ENCODE measurements at regions not wholly inside any gene's neighbourhood (a gene's known extent, or its start where the extent isn't known, plus 50 kb on each side); places are given as distances from the start of the nearest gene placed in this dataset.

GRCh38 chr7:128145191-128145590 lies 95.9 kb upstream of the LEP start:
- Histone ChIP-seq H3K9me3 (ENCODE audit: control insufficient read depth, insufficient read depth, low read length) (peaks cover 9% of the 10 kb centered on the region; the same call in 1 of the 2 replicates), H3K9ac (ENCODE audit: low read depth, low read length) (no peak overlapping the region), H3K4me1 (ENCODE audit: insufficient read depth, low read length) (no peaks in the 10 kb centered on the region; the same call in none of the 2 replicates), H3K36me3 (ENCODE audit: insufficient read depth, low read length) (no peaks in the 10 kb centered on the region)

GRCh38 chr7:128146052-128146451 lies 95.0 kb upstream of the LEP start:
- no peaks in the 10 kb centered on the region for H3K36me3 ChIP-seq (ENCODE audit: insufficient read depth, low read length)
- no peak overlapping the region for H3K9ac ChIP-seq (ENCODE audit: low read depth, low read length)
- peaks cover 9% of the 10 kb centered on the region; the same call in 1 of the 2 replicates for H3K9me3 ChIP-seq (ENCODE audit: control insufficient read depth, insufficient read depth, low read length)
- no peaks in the 10 kb centered on the region; the same call in none of the 2 replicates for H3K4me1 ChIP-seq (ENCODE audit: insufficient read depth, low read length)

- H3K9me3 ChIP-seq (ENCODE audit: control insufficient read depth, insufficient read depth, low read length), result no peaks in the 10 kb centered on the region
- no peaks in the 10 kb centered on the region; the same call in none of the 2 replicates for H3K4me1 ChIP-seq (ENCODE audit: insufficient read depth, low read length)
- H3K36me3 ChIP-seq (ENCODE audit: insufficient read depth, low read length), result no peaks in the 10 kb centered on the region
- H3K9ac ChIP-seq (ENCODE audit: low read depth, low read length), result no peak overlapping the region
These were observed 92.4 kb upstream of the LEP start for GRCh38 chr7:128148676-128149075.

- no peaks in the 10 kb centered on the region for H3K9me3 ChIP-seq (ENCODE audit: control insufficient read depth, insufficient read depth, low read length)
- no peak overlapping the region for H3K9ac ChIP-seq (ENCODE audit: low read depth, low read length)
- no peaks in the 10 kb centered on the region for H3K36me3 ChIP-seq (ENCODE audit: insufficient read depth, low read length)
- peaks cover 17% of the 10 kb centered on the region for H3K4me1 ChIP-seq (ENCODE audit: insufficient read depth, low read length)
These were observed 90.7 kb upstream of the LEP start for GRCh38 chr7:128150223-128150865.

- Histone ChIP-seq H3K36me3 (ENCODE audit: insufficient read depth, low read length) (no peaks in the 10 kb centered on the region), H3K4me1 (ENCODE audit: insufficient read depth, low read length) (peaks cover 21% of the 10 kb centered on the region), H3K9me3 (ENCODE audit: control insufficient read depth, insufficient read depth, low read length) (no peaks in the 10 kb centered on the region), H3K9ac (ENCODE audit: low read depth, low read length) (no peak overlapping the region)
These were observed 89.4 kb upstream of the LEP start for GRCh38 chr7:128151635-128152034.

- peaks cover 21% of the 10 kb centered on the region for H3K4me1 ChIP-seq (ENCODE audit: insufficient read depth, low read length)
- no peaks in the 10 kb centered on the region for H3K9me3 ChIP-seq (ENCODE audit: control insufficient read depth, insufficient read depth, low read length)
- no peak overlapping the region for H3K9ac ChIP-seq (ENCODE audit: low read depth, low read length)
- no peaks in the 10 kb centered on the region for H3K36me3 ChIP-seq (ENCODE audit: insufficient read depth, low read length)
These were observed 88.4 kb upstream of the LEP start for GRCh38 chr7:128152721-128153120.

GRCh38 chr7:128153436-128153835 lies 87.6 kb upstream of the LEP start:
- H3K4me1 ChIP-seq (ENCODE audit: insufficient read depth, low read length), result peaks cover 21% of the 10 kb centered on the region
- no peak overlapping the region for H3K9ac ChIP-seq (ENCODE audit: low read depth, low read length)
- H3K36me3 ChIP-seq (ENCODE audit: insufficient read depth, low read length), result no peaks in the 10 kb centered on the region
- no peaks in the 10 kb centered on the region for H3K9me3 ChIP-seq (ENCODE audit: control insufficient read depth, insufficient read depth, low read length)

- no peak overlapping the region for H3K9ac ChIP-seq (ENCODE audit: low read depth, low read length)
- peaks cover 21% of the 10 kb centered on the region for H3K4me1 ChIP-seq (ENCODE audit: insufficient read depth, low read length)
- H3K9me3 ChIP-seq (ENCODE audit: control insufficient read depth, insufficient read depth, low read length), result no peaks in the 10 kb centered on the region
- H3K36me3 ChIP-seq (ENCODE audit: insufficient read depth, low read length), result no peaks in the 10 kb centered on the region
These were observed 86.6 kb upstream of the LEP start for GRCh38 chr7:128154504-128154903.

GRCh38 chr7:128155100-128155740 lies 85.9 kb upstream of the LEP start:
- Histone ChIP-seq H3K9me3 (ENCODE audit: control insufficient read depth, insufficient read depth, low read length) (no peaks in the 10 kb centered on the region), H3K4me1 (ENCODE audit: insufficient read depth, low read length) (peaks cover 21% of the 10 kb centered on the region), H3K9ac (ENCODE audit: low read depth, low read length) (no peak overlapping the region), H3K36me3 (ENCODE audit: insufficient read depth, low read length) (no peaks in the 10 kb centered on the region)

GRCh38 chr7:128157906-128158305 lies 83.2 kb upstream of the LEP start:
- peaks cover 21% of the 10 kb centered on the region for H3K4me1 ChIP-seq (ENCODE audit: insufficient read depth, low read length)
- H3K9me3 ChIP-seq (ENCODE audit: control insufficient read depth, insufficient read depth, low read length), result no peaks in the 10 kb centered on the region

GRCh38 chr7:128158370-128158769 lies 82.7 kb upstream of the LEP start:
- Histone ChIP-seq H3K36me3 (ENCODE audit: insufficient read depth, low read length) (no peaks in the 10 kb centered on the region), H3K4me1 (ENCODE audit: insufficient read depth, low read length) (peaks cover 21% of the 10 kb centered on the region), H3K9ac (ENCODE audit: low read depth, low read length) (no peak overlapping the region), H3K9me3 (ENCODE audit: control insufficient read depth, insufficient read depth, low read length) (no peaks in the 10 kb centered on the region)

More at GRCh38 chr7:128157906-128158305, 83.2 kb upstream of the LEP start:
- Histone ChIP-seq H3K9ac (ENCODE audit: low read depth, low read length) (no peak overlapping the region), H3K36me3 (ENCODE audit: insufficient read depth, low read length) (no peaks in the 10 kb centered on the region)

GRCh38 chr7:128160296-128160695 lies 80.8 kb upstream of the LEP start:
- no peaks in the 10 kb centered on the region for H3K9me3 ChIP-seq (ENCODE audit: control insufficient read depth, insufficient read depth, low read length)
- peaks cover 14% of the 10 kb centered on the region for H3K4me1 ChIP-seq (ENCODE audit: insufficient read depth, low read length)
- H3K36me3 ChIP-seq (ENCODE audit: insufficient read depth, low read length), result no peaks in the 10 kb centered on the region
- no peak overlapping the region for H3K9ac ChIP-seq (ENCODE audit: low read depth, low read length)

- no peak overlapping the region for H3K9ac ChIP-seq (ENCODE audit: low read depth, low read length)
- no peaks in the 10 kb centered on the region for H3K9me3 ChIP-seq (ENCODE audit: control insufficient read depth, insufficient read depth, low read length)
- H3K36me3 ChIP-seq (ENCODE audit: insufficient read depth, low read length), result no peaks in the 10 kb centered on the region
- H3K4me1 ChIP-seq (ENCODE audit: insufficient read depth, low read length), result peaks cover 9% of the 10 kb centered on the region
These were observed 79.5 kb upstream of the LEP start for GRCh38 chr7:128161466-128162125.

- Histone ChIP-seq H3K36me3 (ENCODE audit: insufficient read depth, low read length) (no peaks in the 10 kb centered on the region), H3K9ac (ENCODE audit: low read depth, low read length) (no peak overlapping the region), H3K9me3 (ENCODE audit: control insufficient read depth, insufficient read depth, low read length) (no peaks in the 10 kb centered on the region)
These were observed 78.4 kb upstream of the LEP start for GRCh38 chr7:128162666-128163065.

GRCh38 chr7:128163473-128163872 lies 77.6 kb upstream of the LEP start:
- no peak overlapping the region for H3K9ac ChIP-seq (ENCODE audit: low read depth, low read length)
- peaks cover 9% of the 10 kb centered on the region for H3K4me1 ChIP-seq (ENCODE audit: insufficient read depth, low read length)
- H3K36me3 ChIP-seq (ENCODE audit: insufficient read depth, low read length), result no peaks in the 10 kb centered on the region
- no peaks in the 10 kb centered on the region for H3K9me3 ChIP-seq (ENCODE audit: control insufficient read depth, insufficient read depth, low read length)

More at GRCh38 chr7:128162666-128163065, 78.4 kb upstream of the LEP start:
- H3K4me1 ChIP-seq (ENCODE audit: insufficient read depth, low read length), result peaks cover 9% of the 10 kb centered on the region
